ENCODE measurements at regions not wholly inside any gene's neighbourhood (a gene's known extent, or its start where the extent isn't known, plus 50 kb on each side); places are given as distances from the start of the nearest gene placed in this dataset.

GRCh38 chr19:28074773-28075172, 1138.2 kb downstream of the UQCRFS1 start:
- no peaks in the 10 kb centered on the region for H3K4me1 ChIP-seq
- H3K27me3 ChIP-seq, result no peaks in the 10 kb centered on the region
- H3K9me3 ChIP-seq, result no peaks in the 10 kb centered on the region
- H3K9ac ChIP-seq (ENCODE audit: low read depth in 2 of 2, low read length in 2 of 2), result no peak overlapping the region
- H3K36me3 ChIP-seq, result no peaks in the 10 kb centered on the region
- no peak overlapping the region for H3K27ac ChIP-seq
- intact Hi-C loops (cut with DNase I), result no loop called here
- H3K4me3 ChIP-seq, result no peak overlapping the region
- no peak for TF ChIP-seq CTCF (IDR thresholded peaks at IDR 0.05)
- no peak for DNase-seq

DNA sequence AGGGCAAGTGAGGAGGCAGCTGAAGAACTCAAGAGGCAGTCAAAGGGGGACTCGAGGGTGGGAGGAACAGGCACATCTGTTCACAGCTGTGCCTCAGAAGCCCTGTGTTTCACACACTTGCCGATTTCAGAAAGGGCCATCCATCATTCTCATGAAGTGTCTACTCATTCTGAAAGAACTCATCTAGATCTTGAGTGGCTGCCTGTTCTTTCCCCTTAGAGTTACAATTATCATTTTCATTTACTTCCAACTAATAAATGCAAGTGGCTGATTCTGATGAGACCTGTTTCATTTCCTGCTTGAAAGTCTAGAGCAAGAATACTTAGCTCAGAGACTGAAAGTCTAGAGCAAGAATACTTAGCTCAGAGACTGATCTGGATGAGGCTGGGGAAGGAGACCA, 1145.1 kb downstream of the UQCRFS1 start:
- no peaks in the 10 kb centered on the region for H3K27me3 ChIP-seq
- H3K4me1 ChIP-seq, result no peaks in the 10 kb centered on the region
- intact Hi-C loops (cut with DNase I), result no loop called here
- no peak overlapping the region for H3K9ac ChIP-seq (ENCODE audit: low read depth in 2 of 2, low read length in 2 of 2)
- no peak for TF ChIP-seq CTCF (IDR thresholded peaks at IDR 0.05)
- no peak overlapping the region for H3K4me3 ChIP-seq
- DNase-seq, result no peak
- no peak overlapping the region for H3K27ac ChIP-seq
- no peaks in the 10 kb centered on the region for H3K36me3 ChIP-seq
- H3K9me3 ChIP-seq, result no peaks in the 10 kb centered on the region

DNA sequence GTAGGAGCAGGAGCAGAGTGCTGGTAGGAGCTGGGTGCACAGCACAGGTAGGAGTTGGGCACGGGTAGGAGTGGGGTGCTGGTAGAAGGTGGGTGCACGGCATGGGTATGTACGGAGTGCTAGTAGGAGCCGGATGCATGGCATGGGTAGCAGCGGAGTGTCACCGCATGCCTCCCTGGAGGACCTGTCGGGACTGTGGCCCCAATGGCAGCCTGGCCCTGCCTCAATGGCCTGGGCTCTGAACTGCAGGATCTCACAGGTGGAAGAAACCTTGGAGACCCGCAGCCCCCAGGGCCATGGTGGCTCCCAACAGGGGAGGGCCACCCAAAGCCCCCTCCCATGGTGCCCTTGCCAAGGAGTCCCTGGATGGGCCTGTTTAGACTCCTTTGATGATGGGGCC, 1146.0 kb downstream of the UQCRFS1 start:
- Histone ChIP-seq H3K27me3 (no peaks in the 10 kb centered on the region), H3K9ac (ENCODE audit: low read depth in 2 of 2, low read length in 2 of 2) (no peak overlapping the region), H3K4me1 (no peaks in the 10 kb centered on the region), H3K36me3 (no peaks in the 10 kb centered on the region), H3K27ac (no peak overlapping the region), H3K9me3 (no peaks in the 10 kb centered on the region), H3K4me3 (no peak overlapping the region)
- intact Hi-C loops (cut with DNase I), result no loop called here
- no peak for DNase-seq
- TF ChIP-seq CTCF (IDR thresholded peaks at IDR 0.05), result no peak

DNA sequence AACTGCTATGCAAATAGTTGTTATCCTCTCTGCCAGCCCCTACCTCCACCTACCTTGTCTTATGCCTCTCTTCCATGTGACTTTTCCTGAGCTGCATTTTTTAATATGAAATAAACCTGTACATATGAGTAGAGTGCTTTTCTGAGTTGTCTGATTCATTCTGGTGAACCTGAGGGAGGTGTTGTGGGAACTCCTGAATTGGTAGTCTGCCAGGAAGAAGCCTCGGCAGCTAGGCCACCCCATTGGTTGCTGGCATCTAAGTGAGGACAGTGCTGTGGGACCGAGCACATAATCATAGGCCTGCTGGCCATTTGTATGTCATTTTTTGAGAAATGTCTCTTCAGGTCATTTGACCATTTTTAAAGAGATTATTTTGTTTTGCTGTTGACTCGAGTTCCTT, 1146.8 kb downstream of the UQCRFS1 start:
- Histone ChIP-seq H3K27me3 (no peaks in the 10 kb centered on the region), H3K9ac (ENCODE audit: low read depth in 2 of 2, low read length in 2 of 2) (no peak overlapping the region), H3K4me3 (no peak overlapping the region), H3K4me1 (no peaks in the 10 kb centered on the region), H3K36me3 (no peaks in the 10 kb centered on the region), H3K9me3 (no peaks in the 10 kb centered on the region), H3K27ac (no peak overlapping the region)
- DNase-seq, result no peak
- intact Hi-C loops (cut with DNase I), result no loop called here
- TF ChIP-seq CTCF (IDR thresholded peaks at IDR 0.05), result no peak

GRCh38 chr19:28065026-28065425, 1147.9 kb downstream of the UQCRFS1 start:
- Histone ChIP-seq H3K4me1 (no peaks in the 10 kb centered on the region), H3K27ac (no peak overlapping the region)
- no peak for DNase-seq

More at GRCh38 chr19:28065026-28065425, 1147.9 kb downstream of the UQCRFS1 start:
- H3K9ac ChIP-seq (ENCODE audit: low read depth in 2 of 2, low read length in 2 of 2), result no peak overlapping the region
- no peaks in the 10 kb centered on the region for H3K36me3 ChIP-seq
- H3K9me3 ChIP-seq, result no peaks in the 10 kb centered on the region
- H3K4me3 ChIP-seq, result no peak overlapping the region
- intact Hi-C loops (cut with DNase I), result no loop called here
- no peak for TF ChIP-seq CTCF (IDR thresholded peaks at IDR 0.05)
- H3K27me3 ChIP-seq, result no peaks in the 10 kb centered on the region
